ENCODE measurements at regions not wholly inside any gene's neighbourhood (a gene's known extent, or its start where the extent isn't known, plus 50 kb on each side); places are given as distances from the start of the nearest gene placed in this dataset.

GRCh38 chr12:69065775-69066174 lies 132.8 kb upstream of the CPM start:
- TF ChIP-seq POLR2A (IDR thresholded peaks at IDR 0.05; ENCODE audit: low read depth, low read length) (no peak), TAF1 (IDR thresholded peaks at IDR 0.05; ENCODE audit: borderline replicate concordance, low read depth, low read length) (no peak), POLR2AphosphoS5 (IDR thresholded peaks at IDR 0.05; ENCODE audit: low read depth, low read length) (no peak)
